Heart left ventricle (tissue), 13 donors: ENCODE measurements at regions not wholly inside any gene's neighbourhood (a gene's known extent, or its start where the extent isn't known, plus 50 kb on each side); places are given as distances from the start of the nearest gene placed in this dataset.

Source experiments
- CTCF ChIP-seq, 12 donors: fragments of 200-600 bp; sonication (generic) in 4 of 12; IDR thresholded peaks; one replicate each; pipeline versions ENCODE4 v1.5.0 to v1.8.0; 2018 to 2022; ENCODE audit warnings: antibody characterized with exemption in 12 of 12, mild to moderate bottlenecking in 5 of 12
- POLR2A ChIP-seq, 2 donors: fragments of 450-650 bp; IDR thresholded peaks; one replicate each; pipeline ENCODE4 v1.6.1; 2017; ENCODE audit warnings: antibody characterized with exemption in 2 of 2, mild to moderate bottlenecking in 2 of 2, moderate library complexity in 2 of 2
- donor health status: ischemic (EF 13 %, LVEDD 7.1; RV severe dilation, severe dysfunction).
- donor health status: DM: no; HTN: yes; CAD: no.
- donor health status: DM: no; HTN: no; CAD: no.
- donor health status: ischemic (EF 25% LVEDD 6.9; RV normal size, moderate dysfunction).
- donor health status: ischemic (EF 25% LVEDD 5.7; RV mildly dilated, moderate dysfunction).
- donor health status: ischemic (EF 35%, LVEDD 5.7; RV mildly dilated, moderate dysfunction).
- donor health status: nonischemic (EF 11% LVEDD 7.7; RV severe dilation, severe dysfunction).
- donor health status: DM: yes; HTN: yes; CAD: no.
- donor health status: PGD.
- donor health status: ischemic (EF 29% LVEDD 5.4; RV normal size, mild dysfunction).
- donor health status: nonischemic (EF 23%, LVEDD 6.1; RV moderate dilation, normal function).

- TF ChIP-seq CTCF (IDR thresholded peaks at IDR 0.05), result no peak
- TF ChIP-seq POLR2A (IDR thresholded peaks at IDR 0.05), result no peak
Observed at GRCh38 chr10:65017523-65017922, 1496.3 kb downstream of the REEP3 start.
